Panc1 (cell line): ENCODE measurements at regions not wholly inside any gene's neighbourhood (a gene's known extent, or its start where the extent isn't known, plus 50 kb on each side); places are given as distances from the start of the nearest gene placed in this dataset.

ENCODE experiments used
- ATAC-seq: fragments of 200-7000 bp; cut with Tn5 transposase; 2 replicates; pipeline ENCODE4 v1.9.1; 2020; ENCODE audit warnings: mild to moderate bottlenecking, moderate library complexity
- BruUV-seq: library from RNA; stranded (reverse); fragments of 400-500 nt; replicated peaks from 2 replicates; lab custom pipeline; 2021; lab: Mats Ljungman, UMichigan
- CTCF ChIA-PET: fragments of 300-600 bp; sonication (Branson Sonifier 250); formaldehyde crosslinking; loops from one replicate; lab custom pipeline; 2022; ENCODE audit warnings: antibody characterized with exemption; lab: Charles Lee
- POLR2A ChIA-PET: fragments of 300-600 bp; sonication (Branson Sonifier 250); formaldehyde crosslinking; loops from one replicate; lab custom pipeline; 2022; ENCODE audit warnings: antibody characterized with exemption; lab: Charles Lee
- DNase-seq: peaks from one replicate; pipeline ENCODE4 v3.0.0-alpha.2; 2010; ENCODE audit warnings: low read depth, low spot score
- H3K27ac ChIP-seq: 2 replicates; pipeline ENCODE4 v1.5.1; 2011; ENCODE audit warnings: mild to moderate bottlenecking, low read length, inconsistent platforms
- H3K27me3 ChIP-seq: fragments of 200-500 bp; sonication (Bioruptor generic); 2 replicates; pipeline ENCODE4 v1.6.0; 2014; ENCODE audit warnings: low read length, inconsistent platforms; ENCODE audit not compliant: control insufficient read depth, insufficient read depth
- H3K36me3 ChIP-seq: fragments of 200-500 bp; sonication (Bioruptor generic); 2 replicates; pipeline ENCODE4 v1.5.1; 2014; ENCODE audit warnings: inconsistent platforms, mild to moderate bottlenecking, low read length, moderate library complexity; ENCODE audit not compliant: control insufficient read depth, insufficient read depth
- H3K4me1 ChIP-seq: 2 replicates; pipeline ENCODE4 v1.5.1; 2011; ENCODE audit warnings: inconsistent platforms, mild to moderate bottlenecking, low read length, moderate library complexity; ENCODE audit not compliant: control insufficient read depth, insufficient read depth
- H3K4me3 ChIP-seq, 2 experiments: 2 replicates each; pipeline ENCODE4 v1.5.1; 2011 to 2012; ENCODE audit warnings: low read depth in 2 of 2, low read length in 2 of 2, mild to moderate bottlenecking in 2 of 2, inconsistent platforms in 1 of 2, moderate library complexity in 1 of 2
- H3K9me3 ChIP-seq: fragments of 200-500 bp; sonication (Bioruptor generic); 2 replicates; pipeline ENCODE4 v1.5.1; 2014; ENCODE audit warnings: low read depth, mild to moderate bottlenecking, inconsistent platforms, low read length, moderate library complexity; ENCODE audit not compliant: control insufficient read depth, insufficient read depth
- POLR2AphosphoS5 ChIP-seq: IDR thresholded peaks from 2 replicates; pipeline ENCODE4 v1.6.1; 2012; ENCODE audit warnings: mild to moderate bottlenecking, low read depth, low read length, moderate library complexity
- REST ChIP-seq, 2 experiments: IDR thresholded peaks; 2 replicates each; pipeline ENCODE4 v1.6.1; 2011 to 2012; ENCODE audit warnings: low read depth in 2 of 2, control low read depth in 1 of 2, low read length in 1 of 2, mild to moderate bottlenecking in 1 of 2, moderate library complexity in 1 of 2; ENCODE audit not compliant: insufficient read depth in 1 of 2
- SIN3A ChIP-seq: IDR thresholded peaks from 2 replicates; pipeline ENCODE4 v1.6.1; 2012; ENCODE audit warnings: low read depth, mild to moderate bottlenecking, low read length, moderate library complexity, borderline replicate concordance; ENCODE audit not compliant: insufficient read depth
- in situ Hi-C: cut with HindIII; loops from 2 replicates; pipeline ENCODE4 v1.10.0; 2016; ENCODE audit warnings: low sequenced_read_pairs, low pct_unique_long_range_greater_than_20kb
- intact Hi-C: fragments of 100-400 bp; cut with micrococcal nuclease; formaldehyde crosslinking; loops from one replicate; pipeline ENCODE4 v1.10.0; 2022; ENCODE audit not compliant: unreplicated experiment
- TF ChIP-seq, protein P1 (sequence below): fragments of 450-650 bp; IDR thresholded peaks from 2 replicates; pipeline ENCODE4 v1.5.1; 2017; ENCODE audit warnings: mild to moderate bottlenecking

GRCh38 chr18:11512096-11513025, 97.0 kb upstream of the SLC35G4 start:
- no TSS peak for BruUV-seq
- TF ChIP-seq SIN3A: no peak
- TF ChIP-seq POLR2AphosphoS5: no peak
- TF ChIP-seq, protein P1, sequence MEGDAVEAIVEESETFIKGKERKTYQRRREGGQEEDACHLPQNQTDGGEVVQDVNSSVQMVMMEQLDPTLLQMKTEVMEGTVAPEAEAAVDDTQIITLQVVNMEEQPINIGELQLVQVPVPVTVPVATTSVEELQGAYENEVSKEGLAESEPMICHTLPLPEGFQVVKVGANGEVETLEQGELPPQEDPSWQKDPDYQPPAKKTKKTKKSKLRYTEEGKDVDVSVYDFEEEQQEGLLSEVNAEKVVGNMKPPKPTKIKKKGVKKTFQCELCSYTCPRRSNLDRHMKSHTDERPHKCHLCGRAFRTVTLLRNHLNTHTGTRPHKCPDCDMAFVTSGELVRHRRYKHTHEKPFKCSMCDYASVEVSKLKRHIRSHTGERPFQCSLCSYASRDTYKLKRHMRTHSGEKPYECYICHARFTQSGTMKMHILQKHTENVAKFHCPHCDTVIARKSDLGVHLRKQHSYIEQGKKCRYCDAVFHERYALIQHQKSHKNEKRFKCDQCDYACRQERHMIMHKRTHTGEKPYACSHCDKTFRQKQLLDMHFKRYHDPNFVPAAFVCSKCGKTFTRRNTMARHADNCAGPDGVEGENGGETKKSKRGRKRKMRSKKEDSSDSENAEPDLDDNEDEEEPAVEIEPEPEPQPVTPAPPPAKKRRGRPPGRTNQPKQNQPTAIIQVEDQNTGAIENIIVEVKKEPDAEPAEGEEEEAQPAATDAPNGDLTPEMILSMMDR: peak; percentile 36
- CTCF ChIA-PET: interaction anchor here (0.6 to 0.8 kb wide), 5 partner anchors 11 to 944 kb away, joined by 3 to 8 read pairs (median 3); no protein-coding TSS in a partner anchor
- no peak overlapping the region for H3K27ac ChIP-seq
- no peaks in the 10 kb centered on the region for H3K27me3 ChIP-seq
- no peaks in the 10 kb centered on the region for H3K36me3 ChIP-seq
- POLR2A ChIA-PET: no interaction called here
- DNase-seq (no peak), ATAC-seq (peak; percentile 71; the same call in 1 of the 2 replicates)
- intact Hi-C loops (no loop called here), in situ Hi-C loops (no loop called here)
- H3K4me1 ChIP-seq: no peaks in the 10 kb centered on the region
- no peak overlapping the region for H3K4me3 ChIP-seq
- no peaks in the 10 kb centered on the region for H3K9me3 ChIP-seq

DNA sequence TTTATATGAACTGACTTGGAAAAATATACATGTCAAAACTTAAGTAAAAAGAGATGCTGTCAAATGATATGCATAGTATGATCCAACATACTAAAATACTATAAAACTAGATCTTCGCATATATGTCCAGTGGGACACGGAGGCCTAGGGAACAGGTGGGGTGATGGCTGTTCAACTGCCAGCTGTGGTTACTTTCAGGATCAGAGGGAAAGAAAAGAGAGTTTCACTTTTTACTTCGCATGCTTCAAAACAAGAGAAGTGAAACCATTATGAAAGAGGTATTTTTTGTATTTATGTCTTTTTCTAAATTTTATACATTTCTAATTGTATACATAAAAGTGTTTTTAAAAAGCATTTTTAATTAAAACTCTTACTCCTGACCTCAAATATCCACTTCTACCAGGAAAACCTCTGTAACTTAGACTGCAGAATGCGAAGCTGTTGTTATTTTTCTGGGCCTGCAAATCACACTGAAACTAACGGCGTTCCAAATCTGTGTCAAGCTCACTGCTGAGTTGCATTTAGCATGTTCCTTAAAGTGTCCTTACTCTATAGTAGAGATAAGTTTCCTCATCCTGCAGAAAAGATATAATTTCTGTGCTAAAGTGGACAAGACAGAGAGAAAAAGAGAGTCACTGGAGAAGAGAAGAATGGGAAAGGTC, 97.8 kb upstream of the SLC35G4 start:
- Histone ChIP-seq H3K27ac (no peak overlapping the region), H3K9me3 (no peaks in the 10 kb centered on the region), H3K36me3 (no peaks in the 10 kb centered on the region), H3K4me1 (no peaks in the 10 kb centered on the region), H3K27me3 (no peaks in the 10 kb centered on the region), H3K4me3 (no peak overlapping the region)
- intact Hi-C loops (no loop called here), in situ Hi-C loops (no loop called here)
- DNase-seq (no peak), ATAC-seq (no peak)
- ChIA-PET POLR2A (no interaction called here), CTCF (no interaction called here)
- TF ChIP-seq, protein P1: no peak
- no peak for TF ChIP-seq REST (IDR thresholded peaks at IDR 0.05; ENCODE audit: insufficient read depth in 1 of 2, low read depth in 2 of 2, low read length in 1 of 2)
- no TSS peak for BruUV-seq
